Suprapubic skin (tissue), 4 donors: ENCODE measurements at regions not wholly inside any gene's neighbourhood (a gene's known extent, or its start where the extent isn't known, plus 50 kb on each side); places are given as distances from the start of the nearest gene placed in this dataset.

ENCODE experiments used
- CTCF ChIP-seq, 2 donors: fragments of 200-600 bp in 1 of 2; fragments of 450-650 bp in 1 of 2; sonication (generic) in 1 of 2; IDR thresholded peaks; one replicate each; pipeline ENCODE4 v1.5.1; 2016 to 2019; ENCODE audit warnings: antibody characterized with exemption in 2 of 2, mild to moderate bottlenecking in 1 of 2, moderate library complexity in 1 of 2
- POLR2A ChIP-seq, 2 donors: fragments of 450-650 bp; IDR thresholded peaks; one replicate each; pipeline ENCODE4 v1.6.1; 2017; ENCODE audit warnings: antibody characterized with exemption in 2 of 2, mild to moderate bottlenecking in 2 of 2, moderate library complexity in 2 of 2
- POLR2AphosphoS5 ChIP-seq, 3 donors: sonication (generic); formaldehyde crosslinking; IDR thresholded peaks; one replicate each; pipeline ENCODE4 v1.6.1; 2017; ENCODE audit warnings: antibody characterized with exemption in 3 of 3

GRCh38 chr20:22264917-22265316 is 319.5 kb downstream of the FOXA2 start:
- no peak for TF ChIP-seq POLR2AphosphoS5 (IDR thresholded peaks at IDR 0.05)
- no peak for TF ChIP-seq CTCF (IDR thresholded peaks at IDR 0.05)
- TF ChIP-seq POLR2A (IDR thresholded peaks at IDR 0.05): no peak
